ENCODE measurements at regions not wholly inside any gene's neighbourhood (a gene's known extent, or its start where the extent isn't known, plus 50 kb on each side); places are given as distances from the start of the nearest gene placed in this dataset.

- TF ChIP-seq, protein P1, sequence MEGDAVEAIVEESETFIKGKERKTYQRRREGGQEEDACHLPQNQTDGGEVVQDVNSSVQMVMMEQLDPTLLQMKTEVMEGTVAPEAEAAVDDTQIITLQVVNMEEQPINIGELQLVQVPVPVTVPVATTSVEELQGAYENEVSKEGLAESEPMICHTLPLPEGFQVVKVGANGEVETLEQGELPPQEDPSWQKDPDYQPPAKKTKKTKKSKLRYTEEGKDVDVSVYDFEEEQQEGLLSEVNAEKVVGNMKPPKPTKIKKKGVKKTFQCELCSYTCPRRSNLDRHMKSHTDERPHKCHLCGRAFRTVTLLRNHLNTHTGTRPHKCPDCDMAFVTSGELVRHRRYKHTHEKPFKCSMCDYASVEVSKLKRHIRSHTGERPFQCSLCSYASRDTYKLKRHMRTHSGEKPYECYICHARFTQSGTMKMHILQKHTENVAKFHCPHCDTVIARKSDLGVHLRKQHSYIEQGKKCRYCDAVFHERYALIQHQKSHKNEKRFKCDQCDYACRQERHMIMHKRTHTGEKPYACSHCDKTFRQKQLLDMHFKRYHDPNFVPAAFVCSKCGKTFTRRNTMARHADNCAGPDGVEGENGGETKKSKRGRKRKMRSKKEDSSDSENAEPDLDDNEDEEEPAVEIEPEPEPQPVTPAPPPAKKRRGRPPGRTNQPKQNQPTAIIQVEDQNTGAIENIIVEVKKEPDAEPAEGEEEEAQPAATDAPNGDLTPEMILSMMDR (IDR thresholded peaks at IDR 0.05; ENCODE audit: low read depth, low read length, poor library complexity, severe bottlenecking): no peak
- TF ChIP-seq EZH2phosphoT487 (IDR thresholded peaks at IDR 0.05; ENCODE audit: borderline replicate concordance, low read length): no peak
Measured at GRCh38 chr2:34416856-34417255, 817.8 kb upstream of the FAM98A start.
